ENCODE measurements at regions not wholly inside any gene's neighbourhood (a gene's known extent, or its start where the extent isn't known, plus 50 kb on each side); places are given as distances from the start of the nearest gene placed in this dataset.

GRCh38 chr6:166842607-166843006 lies 113.7 kb downstream of the RNASET2 start:
- DNase-seq (ENCODE audit: low read depth), result no peak

DNA sequence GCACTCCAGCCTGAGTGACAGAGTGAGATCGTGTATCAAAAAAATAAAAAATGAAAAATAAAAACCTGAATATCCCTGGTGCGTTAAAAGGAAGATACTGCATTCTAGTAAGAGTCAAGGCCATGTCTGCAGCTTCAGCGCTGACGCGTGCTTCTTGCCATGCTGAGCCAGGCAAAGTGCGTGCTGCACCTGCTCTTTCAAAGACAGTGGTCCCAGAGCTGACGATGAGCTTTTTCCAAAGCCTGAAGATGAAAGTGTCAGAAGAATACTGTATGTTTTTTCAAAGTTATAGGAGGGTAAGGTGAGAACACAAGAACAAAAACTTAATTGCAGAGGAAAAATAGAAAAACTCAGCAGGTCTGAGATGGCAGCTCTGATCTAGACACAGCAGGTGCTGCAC lies 115.1 kb downstream of the RNASET2 start:
- no peak for DNase-seq (ENCODE audit: low read depth)

DNA sequence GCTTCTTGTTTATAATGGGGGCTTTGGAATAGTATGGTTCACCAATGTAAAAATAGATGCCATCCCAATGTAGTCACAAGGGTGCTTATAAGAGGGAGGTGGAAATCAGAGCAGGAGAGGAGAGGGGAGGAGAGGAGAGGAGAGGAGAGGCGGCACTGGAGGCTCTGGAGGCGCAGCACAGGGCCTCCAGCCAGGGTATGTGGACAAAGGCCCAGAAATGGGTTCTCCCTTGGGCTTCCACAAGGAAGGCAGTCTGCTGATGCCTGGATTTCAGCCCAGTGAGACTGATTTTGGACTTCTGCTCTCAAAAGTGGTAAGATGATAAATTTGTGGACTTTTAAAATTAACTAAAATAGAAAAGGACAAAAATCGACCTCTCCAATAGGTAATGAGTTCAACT lies 116.8 kb downstream of the RNASET2 start:
- DNase-seq (ENCODE audit: low read depth), result no peak

- no peak for DNase-seq (ENCODE audit: low read depth)
Observed at GRCh38 chr6:166838987-166839386, 117.4 kb downstream of the RNASET2 start.

- DNase-seq (ENCODE audit: low read depth), result no peak
Observed at GRCh38 chr6:166836785-166837718, 119.3 kb downstream of the RNASET2 start.

DNA sequence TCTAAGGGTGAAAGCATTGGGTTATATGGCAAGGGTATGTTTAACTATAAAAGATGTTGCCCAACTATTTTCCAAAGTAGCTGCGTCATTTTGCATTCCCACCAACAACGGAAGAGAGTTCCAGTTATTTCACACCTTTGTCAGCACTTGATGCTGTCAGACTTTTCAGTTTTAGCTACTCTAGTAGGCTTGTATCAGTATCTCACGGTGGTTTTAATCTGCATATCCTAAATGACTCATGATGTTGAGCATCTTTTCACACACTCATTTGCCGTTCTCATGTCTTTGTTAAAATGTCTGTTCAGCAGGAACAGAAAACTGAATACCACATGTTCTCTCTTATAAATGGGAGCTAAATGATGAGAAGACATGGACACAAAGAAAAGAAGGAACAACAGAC lies 122.3 kb downstream of the RNASET2 start:
- no peak for DNase-seq (ENCODE audit: low read depth)

DNA sequence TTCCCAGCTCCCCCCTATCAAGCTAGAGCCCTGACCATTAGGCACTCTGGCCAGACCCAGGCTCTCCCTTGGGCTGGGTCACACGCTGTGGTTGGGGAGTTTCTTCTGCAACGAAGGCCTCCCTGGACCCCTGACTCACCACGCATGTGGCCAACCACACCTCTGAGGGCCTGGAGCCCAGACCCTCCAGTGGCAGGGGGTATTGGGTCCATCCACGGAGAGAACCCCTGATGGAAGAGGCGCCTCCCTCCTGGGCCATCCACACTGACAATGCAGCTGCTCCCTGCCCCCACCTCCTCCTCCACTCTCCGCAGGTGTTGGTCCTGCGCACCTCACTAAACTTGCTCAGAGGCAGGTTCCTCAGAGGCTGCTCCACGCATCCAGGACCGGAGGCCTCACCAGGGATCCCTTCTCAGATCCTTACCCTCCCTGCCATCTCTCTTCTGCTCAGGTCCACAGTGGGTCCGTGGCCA lies 125.4 kb downstream of the RNASET2 start:
- DNase-seq (ENCODE audit: low read depth), result no peak

GRCh38 chr6:166830185-166830890 lies 126.0 kb downstream of the RNASET2 start:
- no peak for DNase-seq (ENCODE audit: low read depth)

DNA sequence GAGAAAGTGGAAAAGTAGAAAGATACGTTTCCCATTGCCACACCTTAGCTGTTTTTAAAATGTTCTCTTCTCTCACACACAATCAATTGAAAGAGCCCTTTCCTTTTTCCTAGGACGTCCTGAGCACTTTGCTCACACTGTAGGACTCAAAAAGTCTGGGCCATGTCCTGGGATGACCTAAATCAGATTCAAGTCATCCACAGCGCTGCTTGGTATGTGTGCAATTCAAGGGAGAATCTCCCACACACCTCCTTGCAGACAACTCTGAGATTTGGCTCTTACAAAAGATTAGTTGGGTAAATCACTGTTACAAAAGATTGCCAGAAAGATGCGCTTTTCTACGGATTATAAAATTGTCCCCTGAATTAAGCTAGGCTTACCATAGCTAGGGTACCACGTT lies 130.1 kb downstream of the RNASET2 start:
- DNase-seq (ENCODE audit: low read depth), result peak; percentile 45

DNA sequence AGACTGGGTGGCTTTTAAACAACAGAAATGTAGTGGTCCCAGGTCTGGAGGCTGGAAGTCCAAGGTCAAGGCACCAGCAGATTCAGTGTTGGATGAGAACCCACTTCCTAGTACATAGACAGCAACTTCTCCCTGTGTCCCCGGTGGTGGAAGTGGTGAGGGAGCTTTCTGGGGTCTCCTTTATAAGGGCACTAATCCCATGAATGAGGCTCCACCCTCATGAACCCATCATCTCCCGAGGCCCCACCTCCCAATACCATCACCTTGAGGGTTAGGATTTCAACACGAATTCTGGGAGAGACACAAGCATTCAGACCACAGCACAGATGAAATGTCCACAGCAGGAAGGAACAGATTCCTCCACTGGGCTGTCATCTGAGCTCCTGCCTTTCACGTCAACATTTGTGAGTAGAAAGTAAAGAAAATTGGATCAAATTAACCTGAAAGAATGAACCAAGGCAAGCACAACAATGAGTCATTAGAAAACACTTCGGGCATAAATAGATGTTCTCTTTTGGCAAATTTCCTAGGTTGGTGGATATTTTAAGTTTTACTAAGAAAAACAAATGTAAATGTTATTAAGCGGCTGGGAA lies 130.7 kb downstream of the RNASET2 start:
- peak; percentile 91 for DNase-seq (ENCODE audit: low read depth)

GRCh38 chr6:166824880-166825250 lies 131.5 kb downstream of the RNASET2 start:
- DNase-seq (ENCODE audit: low read depth), result no peak

DNA sequence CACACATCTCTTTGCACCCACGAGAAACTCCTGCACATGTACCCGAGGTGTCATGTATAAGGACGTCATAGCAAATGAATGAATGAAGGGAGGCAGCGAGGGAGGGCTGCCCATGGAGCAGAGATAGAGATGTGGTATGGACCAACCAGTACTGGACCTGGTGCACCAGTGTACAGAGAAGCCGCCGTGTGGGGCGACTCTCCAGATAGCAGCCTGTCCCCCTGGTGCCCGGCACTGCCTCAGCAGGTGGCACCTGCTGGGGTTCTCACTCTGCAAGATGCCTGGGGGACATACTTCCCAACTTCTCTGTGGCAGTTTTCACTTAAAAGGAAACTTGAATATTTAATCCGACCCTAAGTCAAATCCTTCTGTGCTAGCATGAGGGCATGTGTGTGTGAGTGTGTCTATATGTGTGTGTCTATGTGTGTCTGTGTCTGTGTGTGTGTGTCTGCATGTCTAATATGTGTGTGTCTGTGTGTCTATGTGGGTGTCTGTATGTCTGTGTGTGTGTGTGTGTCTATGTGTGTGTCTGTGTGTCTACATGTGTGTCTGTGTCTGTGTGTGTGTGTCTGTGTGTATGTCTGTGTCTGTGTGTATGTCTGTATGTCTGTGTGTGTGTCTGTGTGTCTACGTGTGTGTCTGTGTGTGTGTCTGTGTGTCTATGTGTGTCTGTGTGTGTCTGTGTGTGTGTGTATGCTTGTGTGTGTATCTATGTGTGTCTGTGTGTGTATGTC lies 132.0 kb downstream of the RNASET2 start:
- DNase-seq (ENCODE audit: low read depth), result no peak

DNA sequence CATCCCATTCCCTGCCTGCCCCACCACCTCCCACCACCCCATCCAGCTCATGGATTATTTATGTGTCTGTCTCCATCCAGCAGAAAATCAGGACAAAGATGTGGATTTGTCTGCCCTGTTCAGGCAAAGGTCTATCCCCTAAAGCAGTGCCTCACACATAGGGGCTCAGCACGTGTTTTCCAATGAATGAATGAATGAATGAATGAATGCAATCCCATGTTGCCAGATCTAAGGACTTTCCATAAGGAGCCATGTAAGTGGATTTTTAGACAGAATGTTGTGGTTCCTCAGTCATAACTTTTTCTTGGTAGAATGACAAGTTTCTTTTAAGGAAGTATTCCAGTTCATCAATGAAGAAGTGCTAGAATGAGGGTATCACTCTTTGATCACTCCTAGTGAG lies 133.7 kb downstream of the RNASET2 start:
- no peak for DNase-seq (ENCODE audit: low read depth)

DNA sequence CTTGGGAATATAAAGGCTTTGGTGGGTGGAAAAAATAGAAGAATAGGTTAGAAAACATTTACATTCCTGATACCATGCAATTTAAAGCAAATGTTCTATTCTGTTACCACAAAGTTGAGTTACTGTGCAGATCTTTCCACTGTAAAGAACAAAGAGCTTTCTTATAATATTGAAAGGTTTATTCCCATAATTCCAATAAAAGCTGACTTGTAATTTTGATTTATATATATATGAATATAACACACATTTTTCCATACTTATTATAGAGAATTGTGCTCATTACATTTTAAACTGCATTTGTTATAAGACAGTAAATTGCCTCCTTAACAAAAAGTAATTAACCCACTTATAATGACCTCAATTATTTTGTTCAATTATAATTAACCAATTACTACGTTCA lies 135.9 kb downstream of the RNASET2 start:
- DNase-seq (ENCODE audit: low read depth), result no peak

- no peak for DNase-seq (ENCODE audit: low read depth)
Observed at GRCh38 chr6:166820070-166820469, 136.3 kb downstream of the RNASET2 start.

DNA sequence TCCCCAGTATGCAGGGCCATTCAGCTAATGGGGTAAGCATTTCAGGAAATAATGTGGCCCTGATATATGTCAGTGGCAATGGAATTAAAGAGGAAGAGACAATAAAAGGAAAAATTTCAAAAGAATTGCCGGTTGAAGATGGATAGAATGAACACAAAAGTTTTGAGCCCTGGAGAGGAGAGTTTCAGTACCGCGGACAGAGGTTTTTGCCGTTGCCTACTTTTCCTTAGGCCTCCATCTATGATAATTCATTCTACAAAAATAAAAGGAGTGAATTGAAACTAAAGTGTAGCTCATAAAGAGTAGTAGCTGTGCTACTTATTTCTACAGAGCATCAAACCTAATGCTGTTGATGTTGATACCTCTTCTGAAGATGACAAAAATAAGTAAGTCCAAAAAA lies 140.7 kb downstream of the RNASET2 start:
- DNase-seq (ENCODE audit: low read depth), result peak; percentile 14

- DNase-seq (ENCODE audit: low read depth), result no peak
Observed at GRCh38 chr6:166814390-166814789, 142.0 kb downstream of the RNASET2 start.

- no peak for DNase-seq (ENCODE audit: low read depth)
Observed at GRCh38 chr6:166813461-166813860, 142.9 kb downstream of the RNASET2 start.

- no peak for DNase-seq (ENCODE audit: low read depth)
Observed at GRCh38 chr6:166810864-166811263, 145.5 kb downstream of the RNASET2 start.

- no peak for DNase-seq (ENCODE audit: low read depth)
Observed at GRCh38 chr6:166809721-166810120, 146.6 kb downstream of the RNASET2 start.

DNA sequence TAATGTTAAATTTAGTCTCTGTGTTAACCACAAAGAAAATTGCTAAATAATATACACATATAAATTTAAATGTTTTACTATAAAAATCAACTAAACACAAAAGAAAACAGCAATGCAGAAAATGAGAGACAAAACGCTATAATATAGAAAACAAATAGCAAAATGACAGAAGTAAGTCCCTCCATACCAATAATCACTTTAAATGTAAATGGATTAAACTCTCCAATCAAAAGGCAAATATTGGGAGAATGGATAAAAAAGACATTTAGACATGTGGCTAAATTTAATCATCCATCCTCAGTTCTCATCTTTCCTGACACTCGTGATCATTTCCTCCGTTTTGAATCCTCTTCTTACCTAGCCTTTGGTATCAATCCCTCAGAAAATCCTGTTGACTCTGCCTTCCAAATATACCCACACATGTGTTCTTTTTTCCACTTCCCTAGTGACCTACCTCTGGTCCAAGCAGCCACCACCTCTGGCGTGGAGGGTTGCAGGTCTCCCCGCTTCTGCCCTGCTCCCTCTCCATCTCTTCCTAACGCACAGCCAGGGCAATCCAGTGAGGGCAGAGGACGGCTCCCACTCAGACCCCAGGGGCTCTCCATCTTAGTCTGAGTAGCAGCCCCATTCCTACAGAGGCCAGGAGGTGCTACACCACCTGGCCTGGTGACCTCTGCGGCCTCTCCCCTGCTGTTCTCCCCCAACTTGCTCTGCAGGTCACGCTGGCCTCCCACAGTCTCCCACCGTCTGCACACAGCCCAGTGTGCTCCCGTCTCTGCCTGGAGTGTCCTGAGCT lies 149.2 kb downstream of the RNASET2 start:
- DNase-seq (ENCODE audit: low read depth), result no peak

All from iris pigment epithelial cell (primary cell).